HK-2 (cell line): ENCODE measurements at regions not wholly inside any gene's neighbourhood (a gene's known extent, or its start where the extent isn't known, plus 50 kb on each side); places are given as distances from the start of the nearest gene placed in this dataset.
"Not testable (repeated sequence)": the region's sequence is repeated elsewhere in the genome, so short reads cannot be mapped to it uniquely, and the experiment has no call there.

Source experiments
- DNase-seq: peaks from one replicate; pipeline ENCODE4 v3.0.0-alpha.2; 2018; ENCODE audit not compliant: unreplicated experiment

- DNase-seq = no peak
Measured at GRCh38 chr2:105538840-105539239, 140.0 kb upstream of the FHL2 start.

- DNase-seq = no peak
Measured at GRCh38 chr2:105537920-105538319, 139.1 kb upstream of the FHL2 start.

GRCh38 chr2:105537466-105537865 lies 138.6 kb upstream of the FHL2 start:
- no peak for DNase-seq

GRCh38 chr2:105536175-105536574 lies 137.3 kb upstream of the FHL2 start:
- no peak for DNase-seq

- DNase-seq = not testable (repeated sequence)
Measured at GRCh38 chr2:105529258-105529657, 130.4 kb upstream of the FHL2 start.

GRCh38 chr2:105526000-105526925 lies 127.4 kb upstream of the FHL2 start:
- no peak for DNase-seq

- DNase-seq = no peak
Measured at GRCh38 chr2:105525201-105525600, 126.3 kb upstream of the FHL2 start.

GRCh38 chr2:105522645-105523044 lies 123.8 kb upstream of the FHL2 start:
- DNase-seq = no peak

- no peak for DNase-seq
Measured at GRCh38 chr2:105521616-105522015, 122.8 kb upstream of the FHL2 start.

- DNase-seq = no peak
Measured at GRCh38 chr2:105521176-105521575, 122.3 kb upstream of the FHL2 start.

- DNase-seq = no peak
Measured at GRCh38 chr2:105519516-105519915, 120.7 kb upstream of the FHL2 start.

- DNase-seq = peak; percentile 13
Measured at GRCh38 chr2:105518897-105519296, 120.0 kb upstream of the FHL2 start.

GRCh38 chr2:105517814-105518705 lies 119.2 kb upstream of the FHL2 start:
- DNase-seq = no peak

GRCh38 chr2:105515581-105516415 lies 116.9 kb upstream of the FHL2 start:
- no peak for DNase-seq

- no peak for DNase-seq
Measured at GRCh38 chr2:105514576-105514975, 115.7 kb upstream of the FHL2 start.

- no peak for DNase-seq
Measured at GRCh38 chr2:105510761-105511528, 112.1 kb upstream of the FHL2 start.

- DNase-seq = no peak
Measured at GRCh38 chr2:105509269-105510086, 110.6 kb upstream of the FHL2 start.

GRCh38 chr2:105506860-105507259 lies 108.0 kb upstream of the FHL2 start:
- not testable (repeated sequence) for DNase-seq

GRCh38 chr2:105504459-105504858 lies 105.6 kb upstream of the FHL2 start:
- no peak for DNase-seq
